ENCODE measurements at regions not wholly inside any gene's neighbourhood (a gene's known extent, or its start where the extent isn't known, plus 50 kb on each side); places are given as distances from the start of the nearest gene placed in this dataset.

DNA sequence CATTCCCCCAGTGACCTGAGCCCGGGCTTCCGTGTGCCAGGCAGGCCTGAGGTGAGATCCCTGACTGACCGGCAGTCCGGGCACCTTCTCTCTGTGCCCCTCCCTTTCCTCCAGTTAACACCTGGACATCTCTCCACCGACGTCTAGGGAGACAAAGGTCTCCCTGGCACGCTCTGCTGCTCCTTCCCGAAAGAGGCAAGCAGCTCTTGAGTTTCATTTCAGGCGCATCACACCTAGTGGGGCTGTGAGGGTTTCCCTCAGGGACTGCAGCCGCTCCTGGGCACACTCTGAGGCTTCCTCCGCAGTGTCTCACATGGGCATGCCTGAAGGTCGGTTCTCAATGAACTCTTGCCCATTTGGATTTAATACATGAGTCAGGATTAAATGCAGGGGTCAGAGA, 322.7 kb downstream of the CTTN start (continued):
- TF ChIP-seq, protein P1, sequence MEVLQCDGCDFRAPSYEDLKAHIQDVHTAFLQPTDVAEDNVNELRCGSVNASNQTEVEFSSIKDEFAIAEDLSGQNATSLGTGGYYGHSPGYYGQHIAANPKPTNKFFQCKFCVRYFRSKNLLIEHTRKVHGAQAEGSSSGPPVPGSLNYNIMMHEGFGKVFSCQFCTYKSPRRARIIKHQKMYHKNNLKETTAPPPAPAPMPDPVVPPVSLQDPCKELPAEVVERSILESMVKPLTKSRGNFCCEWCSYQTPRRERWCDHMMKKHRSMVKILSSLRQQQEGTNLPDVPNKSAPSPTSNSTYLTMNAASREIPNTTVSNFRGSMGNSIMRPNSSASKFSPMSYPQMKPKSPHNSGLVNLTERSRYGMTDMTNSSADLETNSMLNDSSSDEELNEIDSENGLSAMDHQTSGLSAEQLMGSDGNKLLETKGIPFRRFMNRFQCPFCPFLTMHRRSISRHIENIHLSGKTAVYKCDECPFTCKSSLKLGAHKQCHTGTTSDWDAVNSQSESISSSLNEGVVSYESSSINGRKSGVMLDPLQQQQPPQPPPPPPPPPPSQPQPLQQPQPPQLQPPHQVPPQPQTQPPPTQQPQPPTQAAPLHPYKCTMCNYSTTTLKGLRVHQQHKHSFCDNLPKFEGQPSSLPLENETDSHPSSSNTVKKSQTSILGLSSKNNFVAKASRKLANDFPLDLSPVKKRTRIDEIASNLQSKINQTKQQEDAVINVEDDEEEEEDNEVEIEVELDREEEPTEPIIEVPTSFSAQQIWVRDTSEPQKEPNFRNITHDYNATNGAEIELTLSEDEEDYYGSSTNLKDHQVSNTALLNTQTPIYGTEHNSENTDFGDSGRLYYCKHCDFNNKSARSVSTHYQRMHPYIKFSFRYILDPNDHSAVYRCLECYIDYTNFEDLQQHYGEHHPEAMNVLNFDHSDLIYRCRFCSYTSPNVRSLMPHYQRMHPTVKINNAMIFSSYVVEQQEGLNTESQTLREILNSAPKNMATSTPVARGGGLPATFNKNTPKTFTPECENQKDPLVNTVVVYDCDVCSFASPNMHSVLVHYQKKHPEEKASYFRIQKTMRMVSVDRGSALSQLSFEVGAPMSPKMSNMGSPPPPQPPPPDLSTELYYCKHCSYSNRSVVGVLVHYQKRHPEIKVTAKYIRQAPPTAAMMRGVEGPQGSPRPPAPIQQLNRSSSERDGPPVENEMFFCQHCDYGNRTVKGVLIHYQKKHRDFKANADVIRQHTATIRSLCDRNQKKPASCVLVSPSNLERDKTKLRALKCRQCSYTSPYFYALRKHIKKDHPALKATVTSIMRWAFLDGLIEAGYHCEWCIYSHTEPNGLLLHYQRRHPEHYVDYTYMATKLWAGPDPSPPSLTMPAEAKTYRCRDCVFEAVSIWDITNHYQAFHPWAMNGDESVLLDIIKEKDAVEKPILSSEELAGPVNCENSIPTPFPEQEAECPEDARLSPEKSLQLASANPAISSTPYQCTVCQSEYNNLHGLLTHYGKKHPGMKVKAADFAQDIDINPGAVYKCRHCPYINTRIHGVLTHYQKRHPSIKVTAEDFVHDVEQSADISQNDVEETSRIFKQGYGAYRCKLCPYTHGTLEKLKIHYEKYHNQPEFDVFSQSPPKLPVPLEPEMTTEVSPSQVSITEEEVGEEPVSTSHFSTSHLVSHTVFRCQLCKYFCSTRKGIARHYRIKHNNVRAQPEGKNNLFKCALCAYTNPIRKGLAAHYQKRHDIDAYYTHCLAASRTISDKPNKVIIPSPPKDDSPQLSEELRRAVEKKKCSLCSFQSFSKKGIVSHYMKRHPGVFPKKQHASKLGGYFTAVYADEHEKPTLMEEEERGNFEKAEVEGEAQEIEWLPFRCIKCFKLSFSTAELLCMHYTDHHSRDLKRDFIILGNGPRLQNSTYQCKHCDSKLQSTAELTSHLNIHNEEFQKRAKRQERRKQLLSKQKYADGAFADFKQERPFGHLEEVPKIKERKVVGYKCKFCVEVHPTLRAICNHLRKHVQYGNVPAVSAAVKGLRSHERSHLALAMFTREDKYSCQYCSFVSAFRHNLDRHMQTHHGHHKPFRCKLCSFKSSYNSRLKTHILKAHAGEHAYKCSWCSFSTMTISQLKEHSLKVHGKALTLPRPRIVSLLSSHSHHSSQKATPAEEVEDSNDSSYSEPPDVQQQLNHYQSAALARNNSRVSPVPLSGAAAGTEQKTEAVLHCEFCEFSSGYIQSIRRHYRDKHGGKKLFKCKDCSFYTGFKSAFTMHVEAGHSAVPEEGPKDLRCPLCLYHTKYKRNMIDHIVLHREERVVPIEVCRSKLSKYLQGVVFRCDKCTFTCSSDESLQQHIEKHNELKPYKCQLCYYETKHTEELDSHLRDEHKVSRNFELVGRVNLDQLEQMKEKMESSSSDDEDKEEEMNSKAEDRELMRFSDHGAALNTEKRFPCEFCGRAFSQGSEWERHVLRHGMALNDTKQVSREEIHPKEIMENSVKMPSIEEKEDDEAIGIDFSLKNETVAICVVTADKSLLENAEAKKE (CRISPR knock-in tag; IDR thresholded peaks at IDR 0.05) = no peak
- TF ChIP-seq, protein P2, sequence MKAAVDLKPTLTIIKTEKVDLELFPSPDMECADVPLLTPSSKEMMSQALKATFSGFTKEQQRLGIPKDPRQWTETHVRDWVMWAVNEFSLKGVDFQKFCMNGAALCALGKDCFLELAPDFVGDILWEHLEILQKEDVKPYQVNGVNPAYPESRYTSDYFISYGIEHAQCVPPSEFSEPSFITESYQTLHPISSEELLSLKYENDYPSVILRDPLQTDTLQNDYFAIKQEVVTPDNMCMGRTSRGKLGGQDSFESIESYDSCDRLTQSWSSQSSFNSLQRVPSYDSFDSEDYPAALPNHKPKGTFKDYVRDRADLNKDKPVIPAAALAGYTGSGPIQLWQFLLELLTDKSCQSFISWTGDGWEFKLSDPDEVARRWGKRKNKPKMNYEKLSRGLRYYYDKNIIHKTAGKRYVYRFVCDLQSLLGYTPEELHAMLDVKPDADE (IDR thresholded peaks at IDR 0.05) = no peak
- TF ChIP-seq EZH2 (IDR thresholded peaks at IDR 0.05; ENCODE audit: low read depth, unreplicated experiment) (no peak), ZNF331 (CRISPR knock-in tag; IDR thresholded peaks at IDR 0.05; ENCODE audit: low read depth) (no peak), CREB1 (CRISPR knock-in tag; IDR thresholded peaks at IDR 0.05; ENCODE audit: low read depth) (no peak)

DNA sequence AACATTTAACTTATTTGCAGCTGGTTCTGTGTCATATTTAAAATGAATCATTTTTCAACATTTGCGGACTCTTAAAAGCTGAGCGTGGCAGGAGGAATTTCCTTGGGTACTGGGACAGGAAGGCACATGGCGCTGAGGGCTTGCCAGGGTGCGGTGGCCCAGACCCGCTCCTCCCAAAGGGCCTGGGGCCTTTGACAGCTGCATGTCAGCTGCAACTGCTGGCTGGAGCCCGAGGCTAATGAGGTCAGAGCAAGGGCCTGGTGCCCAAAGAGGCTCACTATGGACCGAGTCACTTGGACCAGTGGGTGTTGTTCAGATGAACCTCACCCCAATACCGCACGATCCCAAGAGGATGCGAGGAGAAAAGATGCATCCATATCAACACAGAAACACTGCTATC, 326.9 kb downstream of the CTTN start:
- peaks cover 4% of the 10 kb centered on the region; the same call in 1 of the 3 replicates for H3K36me3 Mint-ChIP-seq (ENCODE audit: low read depth)
- ATAC-seq = no peak
- Histone ChIP-seq H3K9me2 (ENCODE audit: insufficient read depth) (no peaks in the 10 kb centered on the region), H3K27me3 (ENCODE audit: insufficient read depth) (no peaks in the 10 kb centered on the region), H3F3A (replicated peaks; ENCODE audit: low read depth) (no peaks in the 10 kb centered on the region), H3K79me2 (replicated peaks; ENCODE audit: insufficient read depth) (no peaks in the 10 kb centered on the region), H3K4me1 (ENCODE audit: insufficient read depth) (0 out of 2 replicates have a peak, but pooled peaks cover 5% of the 10 kb centered on the region), H3K4me3 (no peak overlapping the region), H2AFZ (no peak overlapping the region), H3K4me2 (no peak overlapping the region), H3K27ac (ENCODE audit: low read depth) (no peak overlapping the region), H3K36me3 (ENCODE audit: insufficient read depth) (no peaks in the 10 kb centered on the region), H4K20me1 (replicated peaks; ENCODE audit: insufficient read depth) (no peaks in the 10 kb centered on the region; the same call in 1 of the 2 replicates)
- H3K4me1 Mint-ChIP-seq = peaks cover 14% of the 10 kb centered on the region; the same call in 2 of the 3 replicates
- H3K27me3 Mint-ChIP-seq (ENCODE audit: insufficient read depth, low read depth, poor library complexity) = peaks cover 8% of the 10 kb centered on the region
- H3K27ac Mint-ChIP-seq = no peak overlapping the region
- DNase-seq (ENCODE audit: low spot score) = no peak
- H3K4me3 Mint-ChIP-seq = no peak overlapping the region
- no peaks in the 10 kb centered on the region; the same call in 2 of the 3 replicates for H3K9me3 Mint-ChIP-seq
- TF ChIP-seq, protein P3, sequence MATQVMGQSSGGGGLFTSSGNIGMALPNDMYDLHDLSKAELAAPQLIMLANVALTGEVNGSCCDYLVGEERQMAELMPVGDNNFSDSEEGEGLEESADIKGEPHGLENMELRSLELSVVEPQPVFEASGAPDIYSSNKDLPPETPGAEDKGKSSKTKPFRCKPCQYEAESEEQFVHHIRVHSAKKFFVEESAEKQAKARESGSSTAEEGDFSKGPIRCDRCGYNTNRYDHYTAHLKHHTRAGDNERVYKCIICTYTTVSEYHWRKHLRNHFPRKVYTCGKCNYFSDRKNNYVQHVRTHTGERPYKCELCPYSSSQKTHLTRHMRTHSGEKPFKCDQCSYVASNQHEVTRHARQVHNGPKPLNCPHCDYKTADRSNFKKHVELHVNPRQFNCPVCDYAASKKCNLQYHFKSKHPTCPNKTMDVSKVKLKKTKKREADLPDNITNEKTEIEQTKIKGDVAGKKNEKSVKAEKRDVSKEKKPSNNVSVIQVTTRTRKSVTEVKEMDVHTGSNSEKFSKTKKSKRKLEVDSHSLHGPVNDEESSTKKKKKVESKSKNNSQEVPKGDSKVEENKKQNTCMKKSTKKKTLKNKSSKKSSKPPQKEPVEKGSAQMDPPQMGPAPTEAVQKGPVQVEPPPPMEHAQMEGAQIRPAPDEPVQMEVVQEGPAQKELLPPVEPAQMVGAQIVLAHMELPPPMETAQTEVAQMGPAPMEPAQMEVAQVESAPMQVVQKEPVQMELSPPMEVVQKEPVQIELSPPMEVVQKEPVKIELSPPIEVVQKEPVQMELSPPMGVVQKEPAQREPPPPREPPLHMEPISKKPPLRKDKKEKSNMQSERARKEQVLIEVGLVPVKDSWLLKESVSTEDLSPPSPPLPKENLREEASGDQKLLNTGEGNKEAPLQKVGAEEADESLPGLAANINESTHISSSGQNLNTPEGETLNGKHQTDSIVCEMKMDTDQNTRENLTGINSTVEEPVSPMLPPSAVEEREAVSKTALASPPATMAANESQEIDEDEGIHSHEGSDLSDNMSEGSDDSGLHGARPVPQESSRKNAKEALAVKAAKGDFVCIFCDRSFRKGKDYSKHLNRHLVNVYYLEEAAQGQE (IDR thresholded peaks at IDR 0.05; ENCODE audit: unreplicated experiment) = no peak
- no peak for TF ChIP-seq CREB1 (CRISPR knock-in tag; IDR thresholded peaks at IDR 0.05; ENCODE audit: low read depth)
- TF ChIP-seq STAT1 (IDR thresholded peaks at IDR 0.05; ENCODE audit: unreplicated experiment) = no peak
- TF ChIP-seq, protein P4, sequence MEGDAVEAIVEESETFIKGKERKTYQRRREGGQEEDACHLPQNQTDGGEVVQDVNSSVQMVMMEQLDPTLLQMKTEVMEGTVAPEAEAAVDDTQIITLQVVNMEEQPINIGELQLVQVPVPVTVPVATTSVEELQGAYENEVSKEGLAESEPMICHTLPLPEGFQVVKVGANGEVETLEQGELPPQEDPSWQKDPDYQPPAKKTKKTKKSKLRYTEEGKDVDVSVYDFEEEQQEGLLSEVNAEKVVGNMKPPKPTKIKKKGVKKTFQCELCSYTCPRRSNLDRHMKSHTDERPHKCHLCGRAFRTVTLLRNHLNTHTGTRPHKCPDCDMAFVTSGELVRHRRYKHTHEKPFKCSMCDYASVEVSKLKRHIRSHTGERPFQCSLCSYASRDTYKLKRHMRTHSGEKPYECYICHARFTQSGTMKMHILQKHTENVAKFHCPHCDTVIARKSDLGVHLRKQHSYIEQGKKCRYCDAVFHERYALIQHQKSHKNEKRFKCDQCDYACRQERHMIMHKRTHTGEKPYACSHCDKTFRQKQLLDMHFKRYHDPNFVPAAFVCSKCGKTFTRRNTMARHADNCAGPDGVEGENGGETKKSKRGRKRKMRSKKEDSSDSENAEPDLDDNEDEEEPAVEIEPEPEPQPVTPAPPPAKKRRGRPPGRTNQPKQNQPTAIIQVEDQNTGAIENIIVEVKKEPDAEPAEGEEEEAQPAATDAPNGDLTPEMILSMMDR (conservative IDR thresholded peaks at IDR 0.05; ENCODE audit: low read depth in 2 of 2) = no peak
- TF ChIP-seq NANOG (IDR thresholded peaks at IDR 0.05; ENCODE audit: borderline replicate concordance) = no peak
- TF ChIP-seq ZNF114 (CRISPR knock-in tag; IDR thresholded peaks at IDR 0.05) = no peak
- TF ChIP-seq EZH2phosphoT487 (IDR thresholded peaks at IDR 0.05; ENCODE audit: unreplicated experiment) = no peak
- no peak for TF ChIP-seq JUNB (IDR thresholded peaks at IDR 0.05; ENCODE audit: unreplicated experiment)
- TF ChIP-seq, protein P2 (IDR thresholded peaks at IDR 0.05) = no peak

Data from GM23338 (cell line).